ENCODE measurements at regions not wholly inside any gene's neighbourhood (a gene's known extent, or its start where the extent isn't known, plus 50 kb on each side); places are given as distances from the start of the nearest gene placed in this dataset.

DNA sequence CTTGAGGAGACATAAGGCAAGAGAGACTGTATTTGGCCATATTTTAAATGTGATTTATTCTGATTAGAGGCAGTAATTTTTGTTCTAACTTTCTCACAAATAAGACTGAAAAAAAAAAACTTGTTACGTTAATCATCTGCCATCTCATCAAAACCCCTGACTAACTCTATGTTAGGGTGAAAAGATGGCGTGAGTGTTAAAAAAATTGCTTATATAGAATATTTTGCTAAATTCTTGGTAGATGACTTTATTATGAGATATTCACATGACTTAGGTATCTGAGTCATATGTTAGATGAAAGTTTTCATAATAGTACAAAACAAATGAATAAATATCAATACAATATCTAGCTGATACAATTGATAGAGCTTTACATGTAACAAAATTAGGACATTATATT lies 1508.7 kb upstream of the TMEFF2 start:
- DNase-seq: no peak
- WGBS (ENCODE audit: insufficient coverage): no CpG with 5 or more reads among the region's 2 CpGs
- Histone ChIP-seq H3K27me3 (replicated peaks in 1 of 4; ENCODE audit: control extremely low read depth in 1 of 4, control insufficient read depth in 3 of 4, insufficient read depth in 4 of 4, low read length in 3 of 4) (no peaks in the 10 kb centered on the region), H3K36me3 (replicated peaks in 1 of 2; ENCODE audit: control extremely low read depth in 1 of 2, control insufficient read depth in 1 of 2, extremely low read depth in 1 of 2, insufficient read depth in 2 of 2, low read length in 1 of 2) (no peaks in the 10 kb centered on the region), H4K20me1 (ENCODE audit: control insufficient read depth, insufficient read depth, low read length, poor library complexity, severe bottlenecking) (no peaks in the 10 kb centered on the region), H3K4me3 (ENCODE audit: control extremely low read depth in 1 of 5, extremely low read depth in 1 of 5, insufficient read depth in 1 of 5, low read depth in 2 of 5, low read length in 4 of 5) (no peak overlapping the region), H3K79me2 (ENCODE audit: control insufficient read depth, insufficient read depth, low read length) (no peaks in the 10 kb centered on the region), H3K4me2 (replicated peaks; ENCODE audit: low read depth, low read length, poor library complexity, severe bottlenecking) (no peak overlapping the region), H3K27ac (ENCODE audit: low read length in 2 of 2) (no peak overlapping the region), H3K4me1 (ENCODE audit: control insufficient read depth in 2 of 2, insufficient read depth in 2 of 2, low read length in 2 of 2) (no peaks in the 10 kb centered on the region), H3K9ac (ENCODE audit: low read length) (no peak overlapping the region), H2AFZ (ENCODE audit: insufficient read depth, low read depth, low read length, poor library complexity, severe bottlenecking) (no peak overlapping the region), H3K9me3 (ENCODE audit: control extremely low read depth in 1 of 3, control insufficient read depth in 2 of 3, insufficient read depth in 1 of 3, low read length in 2 of 3) (no peaks in the 10 kb centered on the region)
- Mint-ChIP-seq H3K27me3 (no peaks in the 10 kb centered on the region), H3K27ac (no peak overlapping the region), H3K9me3 (ENCODE audit: insufficient read depth) (no peaks in the 10 kb centered on the region), H3K4me3 (no peak overlapping the region), H3K4me1 (no peaks in the 10 kb centered on the region)
- CTCF ChIA-PET: no interaction called here
- intact Hi-C loops (cut with micrococcal nuclease): no loop called here
- ATAC-seq (ENCODE audit: low read depth): no peak
- TF ChIP-seq EZH2 (IDR thresholded peaks at IDR 0.05; ENCODE audit: borderline replicate concordance, insufficient read depth, low read depth, low read length, poor library complexity, severe bottlenecking) (no peak), CTCF (IDR thresholded peaks at IDR 0.05) (no peak)
- POLR2A ChIA-PET: no interaction called here

DNA sequence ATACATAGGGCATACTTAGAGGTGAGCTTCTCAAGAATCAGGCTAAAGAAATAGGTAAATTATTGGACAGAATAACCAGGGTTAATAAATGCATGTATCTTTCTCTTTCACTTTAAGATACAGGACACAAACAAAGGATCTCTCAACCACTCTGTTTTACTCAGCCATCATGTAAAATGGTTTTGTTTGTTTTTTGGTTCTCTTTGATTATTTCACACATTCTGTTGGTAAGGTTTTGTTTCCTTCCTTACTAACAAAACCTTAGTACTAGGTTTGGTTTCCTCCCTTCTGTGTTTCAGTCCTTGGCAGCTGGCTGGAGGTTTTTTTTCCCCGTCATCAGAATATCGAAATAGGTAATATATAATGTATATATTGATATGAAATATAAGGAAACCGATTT lies 1506.8 kb upstream of the TMEFF2 start:
- H3K9ac ChIP-seq (ENCODE audit: low read length): no peak overlapping the region
- H3K27ac ChIP-seq (ENCODE audit: low read length in 2 of 2): no peak overlapping the region
- no peak overlapping the region for H3K4me2 ChIP-seq (replicated peaks; ENCODE audit: low read depth, low read length, poor library complexity, severe bottlenecking)
- no peak for DNase-seq
- H3K36me3 ChIP-seq (replicated peaks in 1 of 2; ENCODE audit: control extremely low read depth in 1 of 2, control insufficient read depth in 1 of 2, extremely low read depth in 1 of 2, insufficient read depth in 2 of 2, low read length in 1 of 2): no peaks in the 10 kb centered on the region
- TF ChIP-seq EZH2 (IDR thresholded peaks at IDR 0.05; ENCODE audit: borderline replicate concordance, insufficient read depth, low read depth, low read length, poor library complexity, severe bottlenecking): no peak
- no peak for TF ChIP-seq CTCF (IDR thresholded peaks at IDR 0.05)
- ChIA-PET CTCF (interaction anchor here (0.6 kb wide), 1 partner anchor 1257 kb away, joined by 3 read pairs; no protein-coding TSS in a partner anchor), POLR2A (no interaction called here)
- Mint-ChIP-seq H3K27me3 (no peaks in the 10 kb centered on the region), H3K4me3 (no peak overlapping the region), H3K4me1 (no peaks in the 10 kb centered on the region), H3K27ac (no peak overlapping the region), H3K9me3 (ENCODE audit: insufficient read depth) (no peaks in the 10 kb centered on the region)
- no peaks in the 10 kb centered on the region for H3K4me1 ChIP-seq (ENCODE audit: control insufficient read depth in 2 of 2, insufficient read depth in 2 of 2, low read length in 2 of 2)
- no CpG with 5 or more reads among the region's 3 CpGs for WGBS (ENCODE audit: insufficient coverage)
- intact Hi-C loops (cut with micrococcal nuclease): no loop called here
- ATAC-seq (ENCODE audit: low read depth): no peak
- no peak overlapping the region for H2AFZ ChIP-seq (ENCODE audit: insufficient read depth, low read depth, low read length, poor library complexity, severe bottlenecking)
- H3K79me2 ChIP-seq (ENCODE audit: control insufficient read depth, insufficient read depth, low read length): no peaks in the 10 kb centered on the region
- no peaks in the 10 kb centered on the region for H3K27me3 ChIP-seq (replicated peaks in 1 of 4; ENCODE audit: control extremely low read depth in 1 of 4, control insufficient read depth in 3 of 4, insufficient read depth in 4 of 4, low read length in 3 of 4)
- H3K9me3 ChIP-seq (ENCODE audit: control extremely low read depth in 1 of 3, control insufficient read depth in 2 of 3, insufficient read depth in 1 of 3, low read length in 2 of 3): no peaks in the 10 kb centered on the region
- no peak overlapping the region for H3K4me3 ChIP-seq (ENCODE audit: control extremely low read depth in 1 of 5, extremely low read depth in 1 of 5, insufficient read depth in 1 of 5, low read depth in 2 of 5, low read length in 4 of 5)
- H4K20me1 ChIP-seq (ENCODE audit: control insufficient read depth, insufficient read depth, low read length, poor library complexity, severe bottlenecking): no peaks in the 10 kb centered on the region

Data from B cell (primary cell).